IPS-15b (cell line): ENCODE measurements at regions not wholly inside any gene's neighbourhood (a gene's known extent, or its start where the extent isn't known, plus 50 kb on each side); places are given as distances from the start of the nearest gene placed in this dataset.

Experiments
- H3K27me3 ChIP-seq: one replicate; pipeline ENCODE4 v1.6.1; 2013; ENCODE audit warnings: low read length; ENCODE audit not compliant: control insufficient read depth, insufficient read depth
- H3K36me3 ChIP-seq: one replicate; pipeline ENCODE4 v1.6.1; 2013; ENCODE audit warnings: low read length; ENCODE audit not compliant: control insufficient read depth, insufficient read depth
- H3K4me1 ChIP-seq: one replicate; pipeline ENCODE4 v1.6.1; 2013; ENCODE audit warnings: mild to moderate bottlenecking, low read length; ENCODE audit not compliant: control insufficient read depth, insufficient read depth
- H3K4me3 ChIP-seq: one replicate; pipeline ENCODE4 v1.5.1; 2013; ENCODE audit warnings: low read depth, low read length
- H3K9ac ChIP-seq: one replicate; pipeline ENCODE4 v1.6.1; 2013; ENCODE audit warnings: low read depth, mild to moderate bottlenecking, low read length
- H3K9me3 ChIP-seq: one replicate; pipeline ENCODE4 v1.6.1; 2013; ENCODE audit warnings: mild to moderate bottlenecking, low read length; ENCODE audit not compliant: control insufficient read depth, insufficient read depth

- Histone ChIP-seq H3K9me3 (no peaks in the 10 kb centered on the region), H3K36me3 (no peaks in the 10 kb centered on the region), H3K27me3 (no peaks in the 10 kb centered on the region), H3K4me3 (no peak overlapping the region), H3K4me1 (no peaks in the 10 kb centered on the region), H3K9ac (no peak overlapping the region)
Measured at GRCh38 chr3:102608875-102609274, 174.1 kb downstream of the ZPLD1 start.

GRCh38 chr3:102614021-102614569 is 179.3 kb downstream of the ZPLD1 start:
- H3K4me1 ChIP-seq: no peaks in the 10 kb centered on the region
- no peaks in the 10 kb centered on the region for H3K27me3 ChIP-seq
- no peak overlapping the region for H3K4me3 ChIP-seq
- no peak overlapping the region for H3K9ac ChIP-seq
- no peaks in the 10 kb centered on the region for H3K36me3 ChIP-seq
- H3K9me3 ChIP-seq: no peaks in the 10 kb centered on the region

- Histone ChIP-seq H3K36me3 (no peaks in the 10 kb centered on the region), H3K27me3 (no peaks in the 10 kb centered on the region), H3K9me3 (no peaks in the 10 kb centered on the region), H3K4me3 (no peak overlapping the region), H3K4me1 (no peaks in the 10 kb centered on the region), H3K9ac (no peak overlapping the region)
Measured at GRCh38 chr3:102614585-102614984, 179.8 kb downstream of the ZPLD1 start.

- no peaks in the 10 kb centered on the region for H3K4me1 ChIP-seq
- no peaks in the 10 kb centered on the region for H3K9me3 ChIP-seq
- no peak overlapping the region for H3K4me3 ChIP-seq
- no peak overlapping the region for H3K9ac ChIP-seq
- no peaks in the 10 kb centered on the region for H3K36me3 ChIP-seq
- H3K27me3 ChIP-seq: no peaks in the 10 kb centered on the region
Measured at GRCh38 chr3:102617381-102617780, 182.6 kb downstream of the ZPLD1 start.

- Histone ChIP-seq H3K27me3 (no peaks in the 10 kb centered on the region), H3K9me3 (no peaks in the 10 kb centered on the region), H3K4me3 (no peak overlapping the region), H3K36me3 (no peaks in the 10 kb centered on the region), H3K4me1 (no peaks in the 10 kb centered on the region), H3K9ac (no peak overlapping the region)
Measured at GRCh38 chr3:102619361-102619760, 184.5 kb downstream of the ZPLD1 start.

- peaks cover 4% of the 10 kb centered on the region for H3K9me3 ChIP-seq
- H3K4me3 ChIP-seq: no peak overlapping the region
- no peaks in the 10 kb centered on the region for H3K27me3 ChIP-seq
- H3K36me3 ChIP-seq: no peaks in the 10 kb centered on the region
- H3K9ac ChIP-seq: no peak overlapping the region
- H3K4me1 ChIP-seq: no peaks in the 10 kb centered on the region
Measured at GRCh38 chr3:102629943-102630342, 195.1 kb downstream of the ZPLD1 start.

GRCh38 chr3:102630531-102630930 is 195.7 kb downstream of the ZPLD1 start:
- peaks cover 4% of the 10 kb centered on the region for H3K9me3 ChIP-seq
- H3K4me3 ChIP-seq: no peak overlapping the region
- H3K36me3 ChIP-seq: no peaks in the 10 kb centered on the region
- no peaks in the 10 kb centered on the region for H3K4me1 ChIP-seq
- no peak overlapping the region for H3K9ac ChIP-seq
- no peaks in the 10 kb centered on the region for H3K27me3 ChIP-seq

GRCh38 chr3:102643546-102643945 is 208.7 kb downstream of the ZPLD1 start:
- no peaks in the 10 kb centered on the region for H3K9me3 ChIP-seq
- H3K36me3 ChIP-seq: no peaks in the 10 kb centered on the region
- no peak overlapping the region for H3K4me3 ChIP-seq
- no peaks in the 10 kb centered on the region for H3K27me3 ChIP-seq
- no peak overlapping the region for H3K9ac ChIP-seq
- no peaks in the 10 kb centered on the region for H3K4me1 ChIP-seq

- Histone ChIP-seq H3K4me1 (no peaks in the 10 kb centered on the region), H3K36me3 (no peaks in the 10 kb centered on the region), H3K4me3 (no peak overlapping the region), H3K9ac (no peak overlapping the region), H3K27me3 (no peaks in the 10 kb centered on the region), H3K9me3 (no peaks in the 10 kb centered on the region)
Measured at GRCh38 chr3:102646557-102646956, 211.7 kb downstream of the ZPLD1 start.

- Histone ChIP-seq H3K36me3 (no peaks in the 10 kb centered on the region), H3K27me3 (no peaks in the 10 kb centered on the region), H3K4me1 (no peaks in the 10 kb centered on the region), H3K9ac (no peak overlapping the region), H3K4me3 (no peak overlapping the region), H3K9me3 (no peaks in the 10 kb centered on the region)
Measured at GRCh38 chr3:102660653-102661052, 225.8 kb downstream of the ZPLD1 start.

GRCh38 chr3:102661707-102662497 is 227.1 kb downstream of the ZPLD1 start:
- no peaks in the 10 kb centered on the region for H3K9me3 ChIP-seq
- no peaks in the 10 kb centered on the region for H3K4me1 ChIP-seq
- H3K4me3 ChIP-seq: no peak overlapping the region
- no peaks in the 10 kb centered on the region for H3K27me3 ChIP-seq
- no peaks in the 10 kb centered on the region for H3K36me3 ChIP-seq
- no peak overlapping the region for H3K9ac ChIP-seq

GRCh38 chr3:102662498-102662772 is 227.6 kb downstream of the ZPLD1 start:
- H3K27me3 ChIP-seq: no peaks in the 10 kb centered on the region
- H3K36me3 ChIP-seq: no peaks in the 10 kb centered on the region
- no peak overlapping the region for H3K9ac ChIP-seq
- H3K4me3 ChIP-seq: no peak overlapping the region
- no peaks in the 10 kb centered on the region for H3K4me1 ChIP-seq
- no peaks in the 10 kb centered on the region for H3K9me3 ChIP-seq
